HepG2 (cell line): ENCODE measurements at regions not wholly inside any gene's neighbourhood (a gene's known extent, or its start where the extent isn't known, plus 50 kb on each side); places are given as distances from the start of the nearest gene placed in this dataset.

ENCODE experiments used
- ATAC-seq: fragments of 200-7000 bp; cut with Tn5 transposase; 3 replicates; pipeline ENCODE4 v1.9.1; 2020; ENCODE audit warnings: mild to moderate bottlenecking, moderate library complexity
- BruUV-seq: library from RNA; stranded (reverse); fragments of 400-500 nt; replicated peaks from 2 replicates; lab custom pipeline; 2021; lab: Mats Ljungman, UMichigan
- CTCF ChIA-PET: fragments of 300-600 bp; formaldehyde crosslinking; extraction: SDS; loops from one replicate; lab custom pipeline; 2021; ENCODE audit warnings: low total read pairs, inconsistent platforms, low intra/inter-chr PET ratio; lab: Yijun Ruan, JAX
- POLR2A ChIA-PET: fragments of 350-600 bp; sonication (Branson Sonifier 250); formaldehyde crosslinking; loops from one replicate; lab custom pipeline; 2020; ENCODE audit warnings: antibody characterized with exemption, inconsistent platforms; lab: Yijun Ruan, JAX
- DNase-seq: peaks from one replicate; pipeline ENCODE4 v3.0.0-alpha.2; 2015; ENCODE audit warnings: low spot score
- FAIRE-seq: peaks from 3 replicates; lab custom pipeline; 2011; peaks lifted over from hg19 to GRCh38; lab: Jason Lieb, UNC
- H2AFZ ChIP-seq: one replicate; pipeline ENCODE4 v1.6.1; 2011; ENCODE audit warnings: low read length, inconsistent platforms
- H3K27ac ChIP-seq: fragments of 300-600 bp; 3 replicates; pipeline ENCODE4 v1.8.0; 2011; ENCODE audit warnings: mixed run types, mild to moderate bottlenecking, mixed read lengths, low read length, inconsistent platforms; ENCODE audit not compliant: insufficient read depth; ENCODE audit errors: extremely low read length
- H3K27me3 ChIP-seq, 2 experiments: fragments of 200-600 bp in 1 of 2; 2 replicates in 1 of 2; 3 replicates in 1 of 2; pipeline versions ENCODE4 v1.6.0 to v1.8.0; 2011; ENCODE audit warnings: low read length in 2 of 2, mild to moderate bottlenecking in 2 of 2, moderate library complexity in 2 of 2, inconsistent platforms in 1 of 2; ENCODE audit not compliant: insufficient read depth in 2 of 2, control insufficient read depth in 1 of 2
- H3K36me3 ChIP-seq, 2 experiments: fragments of 200-600 bp in 1 of 2; replicated peaks in 1 of 2; 2 replicates in 1 of 2; 3 replicates in 1 of 2; pipeline versions ENCODE4 v1.5.1 to v1.8.0; 2011; ENCODE audit warnings: low read length in 2 of 2, inconsistent platforms in 1 of 2; ENCODE audit not compliant: insufficient read depth in 2 of 2, control insufficient read depth in 1 of 2
- H3K4me1 ChIP-seq: 2 replicates; pipeline ENCODE4 v1.5.1; 2012; ENCODE audit warnings: low read length, inconsistent platforms; ENCODE audit not compliant: insufficient read depth
- H3K4me2 ChIP-seq: 2 replicates; pipeline ENCODE4 v1.6.0; 2011; ENCODE audit warnings: low read depth, low read length, inconsistent platforms
- H3K4me3 ChIP-seq, 3 experiments: fragments of 200-600 bp in 1 of 3; sonication (generic), shearing (Covaris generic) in 1 of 3; replicated peaks in 1 of 3; 2 replicates each; pipeline ENCODE4 v1.5.1; 2011 to 2016; ENCODE audit warnings: low read length in 3 of 3, inconsistent platforms in 2 of 3, low read depth in 2 of 3, mild to moderate bottlenecking in 2 of 3, control low read depth in 1 of 3, mixed read lengths in 1 of 3; ENCODE audit not compliant: insufficient read depth in 1 of 3
- H3K79me2 ChIP-seq: one replicate; pipeline ENCODE4 v1.6.1; 2011; ENCODE audit warnings: low read length, inconsistent platforms; ENCODE audit not compliant: insufficient read depth
- H3K9ac ChIP-seq: 2 replicates; pipeline ENCODE4 v1.6.0; 2011; ENCODE audit warnings: mild to moderate bottlenecking, low read depth, low read length, inconsistent platforms; ENCODE audit not compliant: insufficient read depth
- H3K9me3 ChIP-seq: 2 replicates; pipeline ENCODE4 v1.5.1; 2012; ENCODE audit warnings: mild to moderate bottlenecking, low read length
- H4K20me1 ChIP-seq: 2 replicates; pipeline ENCODE4 v1.6.0; 2011; ENCODE audit warnings: inconsistent platforms, mild to moderate bottlenecking, low read length, moderate library complexity; ENCODE audit not compliant: insufficient read depth
- ARID5B ChIP-seq: IDR thresholded peaks from 2 replicates; pipeline ENCODE4 v1.4.0; 2020; ENCODE audit warnings: mild to moderate bottlenecking, missing genetic modification reagents
- GMEB2 ChIP-seq: IDR thresholded peaks from 2 replicates; pipeline ENCODE4 v1.6.1; 2016; ENCODE audit warnings: missing biosample characterization, missing genetic modification reagents, low read depth
- HDAC2 ChIP-seq: sonication (generic); formaldehyde crosslinking; IDR thresholded peaks from 2 replicates; pipeline ENCODE4 v1.4.0; 2020; ENCODE audit warnings: missing genetic modification reagents
- HOXA5 ChIP-seq: sonication (generic); formaldehyde crosslinking; IDR thresholded peaks from 2 replicates; pipeline ENCODE4 v1.4.0; 2020; ENCODE audit warnings: missing genetic modification reagents
- NCOA2 ChIP-seq: sonication (generic); formaldehyde crosslinking; IDR thresholded peaks from 2 replicates; pipeline ENCODE4 v1.8.0; 2022; ENCODE audit warnings: inconsistent platforms
- PCBP1 ChIP-seq: fragments of 200-400 bp; formaldehyde crosslinking; IDR thresholded peaks from 2 replicates; pipeline ENCODE4 v1.6.1; 2017; ENCODE audit warnings: mild to moderate bottlenecking, low read depth, low read length, borderline replicate concordance
- SRSF9 ChIP-seq: fragments of 200-400 bp; formaldehyde crosslinking; IDR thresholded peaks from 2 replicates; pipeline ENCODE4 v1.6.1; 2018; ENCODE audit warnings: borderline replicate concordance, mild to moderate bottlenecking, low read depth, low read length; ENCODE audit not compliant: insufficient read depth, poor library complexity, severe bottlenecking
- ZNF224 ChIP-seq: sonication (generic); formaldehyde crosslinking; IDR thresholded peaks from 2 replicates; pipeline ENCODE4 v1.5.0; 2020; ENCODE audit warnings: mild to moderate bottlenecking, missing genetic modification reagents
- ZNF777 ChIP-seq: sonication (generic); formaldehyde crosslinking; IDR thresholded peaks from 2 replicates; pipeline ENCODE4 v1.4.0; 2020; ENCODE audit warnings: missing genetic modification reagents
- ZSCAN31 ChIP-seq: sonication (generic); formaldehyde crosslinking; IDR thresholded peaks from 2 replicates; pipeline ENCODE4 v1.5.0; 2020; ENCODE audit warnings: low read depth, mild to moderate bottlenecking, missing genetic modification reagents
- WGBS: methylation state at CpG from one replicate; pipeline ENCODE4 v1.1.6; 2017; ENCODE audit warnings: low lambda C conversion rate; 5-methylcytosine and 5-hydroxymethylcytosine counted together
- in situ Hi-C: cut with HindIII; loops from 2 replicates; pipeline ENCODE4 v1.10.0; 2017; ENCODE audit warnings: low pct_unique_long_range_greater_than_20kb; ENCODE audit not compliant: extremely low pct_ligation_motif_present
- intact Hi-C: fragments of 100-400 bp; cut with micrococcal nuclease; formaldehyde crosslinking; loops from one replicate; pipeline ENCODE4 v1.10.0; 2022; ENCODE audit not compliant: unreplicated experiment

GRCh38 chr6:71463061-71463460, 174.4 kb downstream of the OGFRL1 start:
- no peak overlapping the region for H3K4me3 ChIP-seq
- intact Hi-C loops, result no loop called here
- no peak overlapping the region for H2AFZ ChIP-seq
- H3K27ac ChIP-seq, result no peak overlapping the region
- 0% methylated on average over 1 of the region's 1 CpG for WGBS
- TF ChIP-seq NCOA2 (CRISPR knock-in tag) (no peak), SRSF9 (no peak), ZNF224 (CRISPR knock-in tag) (no peak), ARID5B (CRISPR knock-in tag) (no peak), ZNF777 (CRISPR knock-in tag) (no peak), PCBP1 (no peak), HDAC2 (CRISPR knock-in tag) (no peak), GMEB2 (CRISPR knock-in tag) (no peak), ZSCAN31 (CRISPR knock-in tag) (no peak), HOXA5 (CRISPR knock-in tag) (no peak)
- H3K9ac ChIP-seq, result no peak overlapping the region
- no peaks in the 10 kb centered on the region for H4K20me1 ChIP-seq
- no TSS peak for BruUV-seq
- no peaks in the 10 kb centered on the region for H3K79me2 ChIP-seq
- no peaks in the 10 kb centered on the region for H3K4me1 ChIP-seq
- H3K36me3 ChIP-seq, result no peaks in the 10 kb centered on the region
- H3K9me3 ChIP-seq, result no peaks in the 10 kb centered on the region
- in situ Hi-C loops, result no loop called here
- ChIA-PET CTCF (no interaction called here), POLR2A (no interaction called here)
- H3K4me2 ChIP-seq, result no peak overlapping the region
- H3K27me3 ChIP-seq, result no peaks in the 10 kb centered on the region
- FAIRE-seq, result no peak
- no peak for DNase-seq
- no peak for ATAC-seq
